ENCODE measurements at regions not wholly inside any gene's neighbourhood (a gene's known extent, or its start where the extent isn't known, plus 50 kb on each side); places are given as distances from the start of the nearest gene placed in this dataset.
A peak's percentile ranks its signal among the peaks of the same experiment; 100 is the strongest.

DNA sequence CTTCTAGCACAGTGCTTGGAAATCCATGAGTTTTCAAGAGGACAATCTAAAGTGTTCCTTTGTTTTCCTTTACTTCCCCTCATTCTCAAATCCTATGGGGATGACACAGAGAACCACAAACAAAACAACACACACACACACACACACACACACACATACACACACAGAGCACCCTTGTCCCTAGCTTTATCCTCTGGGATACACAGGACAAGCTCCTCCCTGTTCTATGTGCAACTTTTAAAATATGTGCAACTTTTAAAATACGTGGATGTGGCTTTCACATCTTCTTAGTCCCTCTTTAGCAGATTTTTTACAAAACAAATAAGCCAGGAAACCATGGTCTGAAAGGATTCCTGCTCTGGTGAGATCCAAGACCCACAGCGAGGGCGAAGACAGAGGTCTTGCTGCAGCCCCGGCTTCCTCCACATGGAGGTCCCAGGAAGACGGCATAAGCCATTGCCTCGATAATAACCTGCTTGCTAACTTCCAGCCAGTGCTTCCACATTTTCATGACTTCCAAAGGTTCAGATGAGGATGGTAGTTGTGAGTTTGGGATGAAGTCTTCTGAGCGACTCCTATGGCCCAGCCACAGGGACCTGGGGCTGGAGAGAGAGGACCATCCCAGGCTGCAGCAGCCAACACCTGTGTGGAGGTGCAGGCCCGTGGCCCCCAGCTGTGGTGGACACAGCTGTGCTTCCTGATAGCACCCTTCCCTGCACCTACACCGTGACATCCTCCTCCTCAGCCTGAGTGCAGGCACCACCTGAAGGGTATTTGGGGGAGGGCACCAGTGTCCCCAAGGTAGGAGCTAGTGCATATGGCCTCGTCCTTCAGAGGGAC is 62.8 kb upstream of the CD93 start:
- Mint-ChIP-seq H3K27ac (ENCODE audit: low read depth, unreplicated experiment) (peak overlapping the region; percentile 89), H3K36me3 (ENCODE audit: insufficient read depth, unreplicated experiment) (peaks cover 4% of the 10 kb centered on the region), H3K4me3 (ENCODE audit: unreplicated experiment) (no peak overlapping the region), H3K4me1 (ENCODE audit: insufficient read depth, unreplicated experiment) (peaks cover 51% of the 10 kb centered on the region), H3K9me3 (ENCODE audit: unreplicated experiment) (no peaks in the 10 kb centered on the region), H3K27me3 (ENCODE audit: insufficient read depth, unreplicated experiment) (no peaks in the 10 kb centered on the region)
- POLR2A ChIA-PET, result interaction anchor here (0.6 to 16.9 kb wide), 9 partner anchors 11 to 385 kb away, joined by 3 to 555 read pairs (median 4); partner anchors contain the start of gene NXT1
- BruUV-seq (replicated peaks), result TSS peak; percentile 82
- TF ChIP-seq, protein P1, sequence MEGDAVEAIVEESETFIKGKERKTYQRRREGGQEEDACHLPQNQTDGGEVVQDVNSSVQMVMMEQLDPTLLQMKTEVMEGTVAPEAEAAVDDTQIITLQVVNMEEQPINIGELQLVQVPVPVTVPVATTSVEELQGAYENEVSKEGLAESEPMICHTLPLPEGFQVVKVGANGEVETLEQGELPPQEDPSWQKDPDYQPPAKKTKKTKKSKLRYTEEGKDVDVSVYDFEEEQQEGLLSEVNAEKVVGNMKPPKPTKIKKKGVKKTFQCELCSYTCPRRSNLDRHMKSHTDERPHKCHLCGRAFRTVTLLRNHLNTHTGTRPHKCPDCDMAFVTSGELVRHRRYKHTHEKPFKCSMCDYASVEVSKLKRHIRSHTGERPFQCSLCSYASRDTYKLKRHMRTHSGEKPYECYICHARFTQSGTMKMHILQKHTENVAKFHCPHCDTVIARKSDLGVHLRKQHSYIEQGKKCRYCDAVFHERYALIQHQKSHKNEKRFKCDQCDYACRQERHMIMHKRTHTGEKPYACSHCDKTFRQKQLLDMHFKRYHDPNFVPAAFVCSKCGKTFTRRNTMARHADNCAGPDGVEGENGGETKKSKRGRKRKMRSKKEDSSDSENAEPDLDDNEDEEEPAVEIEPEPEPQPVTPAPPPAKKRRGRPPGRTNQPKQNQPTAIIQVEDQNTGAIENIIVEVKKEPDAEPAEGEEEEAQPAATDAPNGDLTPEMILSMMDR (IDR thresholded peaks at IDR 0.05; ENCODE audit: unreplicated experiment), result no peak
- intact Hi-C loops (cut with micrococcal nuclease), result loop anchor here (10.0 kb wide), 1 partner anchor 774 kb away; no protein-coding TSS in a partner anchor
- CTCF ChIA-PET, result interaction anchor here (0.6 to 6.1 kb wide), 9 partner anchors 9 to 465 kb away, joined by 3 to 32 read pairs (median 4); no protein-coding TSS in a partner anchor
- DNase-seq (ENCODE audit: unreplicated experiment), result no peak

DNA sequence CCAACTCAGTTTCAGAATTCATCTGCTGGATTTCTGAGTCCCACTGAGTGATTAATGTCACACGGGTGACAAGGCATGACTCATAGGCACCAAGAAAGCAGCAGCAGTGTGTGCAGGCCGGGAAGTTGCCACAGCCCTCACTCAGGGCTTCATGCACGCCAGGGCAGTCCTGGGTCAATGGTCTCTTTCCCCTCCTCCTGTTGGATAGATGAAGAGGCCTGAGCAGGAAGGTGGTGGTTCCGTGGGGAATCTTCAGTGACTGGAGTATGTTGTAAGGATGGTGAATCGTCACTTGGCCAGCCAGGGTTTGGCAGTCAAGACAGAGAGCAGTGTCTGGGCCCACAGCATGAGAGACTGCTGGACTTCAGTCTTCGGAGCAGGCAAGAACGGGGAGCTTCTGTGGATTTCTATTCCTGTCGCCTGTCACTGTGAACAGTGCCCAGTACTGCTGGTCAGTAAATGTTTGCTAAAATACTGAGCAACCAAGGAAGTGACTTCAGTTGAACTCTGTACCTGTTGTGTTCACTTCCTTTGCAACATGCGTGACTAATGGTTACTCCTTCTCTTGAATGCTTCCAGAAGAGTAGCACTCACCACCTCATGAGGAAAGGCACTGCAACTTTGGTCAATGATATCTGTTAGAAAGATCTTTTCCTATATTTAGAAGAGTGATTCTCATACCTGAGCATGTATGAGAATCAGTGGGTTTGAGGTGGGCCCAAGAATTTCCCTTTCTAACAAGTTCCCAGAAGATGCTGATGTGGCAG is 62.0 kb upstream of the CD93 start:
- BruUV-seq (replicated peaks), result TSS peak; percentile 86
- no peaks in the 10 kb centered on the region for H3K9me3 Mint-ChIP-seq (ENCODE audit: unreplicated experiment)
- ChIA-PET CTCF (interaction anchor here (0.6 to 6.1 kb wide), 10 partner anchors 10 to 457 kb away, joined by 3 to 32 read pairs (median 4); no protein-coding TSS in a partner anchor), POLR2A (interaction anchor here (0.6 to 16.9 kb wide), 8 partner anchors 10 to 384 kb away, joined by 3 to 555 read pairs (median 4); no protein-coding TSS in a partner anchor)
- H3K36me3 Mint-ChIP-seq (ENCODE audit: insufficient read depth, unreplicated experiment), result peaks cover 4% of the 10 kb centered on the region
- H3K4me3 Mint-ChIP-seq (ENCODE audit: unreplicated experiment), result peak overlapping the region; percentile 28
- TF ChIP-seq, protein P1 (IDR thresholded peaks at IDR 0.05; ENCODE audit: unreplicated experiment), result no peak
- H3K27me3 Mint-ChIP-seq (ENCODE audit: insufficient read depth, unreplicated experiment), result no peaks in the 10 kb centered on the region
- H3K4me1 Mint-ChIP-seq (ENCODE audit: insufficient read depth, unreplicated experiment), result peaks cover 55% of the 10 kb centered on the region
- DNase-seq (ENCODE audit: unreplicated experiment), result peak; percentile 80
- H3K27ac Mint-ChIP-seq (ENCODE audit: low read depth, unreplicated experiment), result peak overlapping the region; percentile 89
- intact Hi-C loops (cut with micrococcal nuclease), result loop anchor here (10.0 kb wide), 1 partner anchor 773 kb away; no protein-coding TSS in a partner anchor

DNA sequence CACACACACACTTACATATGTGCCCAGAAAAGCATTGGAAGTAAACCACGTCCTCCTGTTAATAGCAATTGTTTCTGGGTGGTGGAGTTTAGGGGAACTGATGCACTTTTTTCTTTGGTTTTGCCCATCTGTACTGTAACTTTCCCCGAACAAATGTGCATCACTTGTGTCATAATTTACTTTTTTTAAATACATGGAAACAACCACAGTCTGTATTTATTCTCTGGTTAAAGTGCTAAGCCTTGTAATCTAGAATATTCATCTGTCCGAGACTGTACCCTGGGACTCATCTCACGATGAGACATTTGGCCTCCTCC is 61.5 kb upstream of the CD93 start:
- TF ChIP-seq, protein P1 (IDR thresholded peaks at IDR 0.05; ENCODE audit: unreplicated experiment), result no peak
- Mint-ChIP-seq H3K27me3 (ENCODE audit: insufficient read depth, unreplicated experiment) (no peaks in the 10 kb centered on the region), H3K36me3 (ENCODE audit: insufficient read depth, unreplicated experiment) (peaks cover 4% of the 10 kb centered on the region), H3K9me3 (ENCODE audit: unreplicated experiment) (no peaks in the 10 kb centered on the region), H3K4me3 (ENCODE audit: unreplicated experiment) (peak overlapping the region; percentile 28), H3K4me1 (ENCODE audit: insufficient read depth, unreplicated experiment) (peaks cover 60% of the 10 kb centered on the region), H3K27ac (ENCODE audit: low read depth, unreplicated experiment) (peak overlapping the region; percentile 89)
- no peak for DNase-seq (ENCODE audit: unreplicated experiment)
- intact Hi-C loops (cut with micrococcal nuclease), result loop anchor here (10.0 kb wide), 1 partner anchor 773 kb away; no protein-coding TSS in a partner anchor
- BruUV-seq (replicated peaks), result no TSS peak
- POLR2A ChIA-PET, result interaction anchor here (0.7 to 16.9 kb wide), 8 partner anchors 10 to 384 kb away, joined by 3 to 555 read pairs (median 4); no protein-coding TSS in a partner anchor
- CTCF ChIA-PET, result interaction anchor here (1.1 to 6.1 kb wide), 12 partner anchors 11 to 456 kb away, joined by 3 to 32 read pairs (median 4); no protein-coding TSS in a partner anchor
